GM21717 (cell line): ENCODE measurements at regions not wholly inside any gene's neighbourhood (a gene's known extent, or its start where the extent isn't known, plus 50 kb on each side); places are given as distances from the start of the nearest gene placed in this dataset.
"Not testable (repeated sequence)": the region's sequence is repeated elsewhere in the genome, so short reads cannot be mapped to it uniquely, and the experiment has no call there.

Experiments used
- ATAC-seq: cut with Tn5 transposase; IDR thresholded peaks from one replicate; pipeline ENCODE4 v1.9.1; 2021; ENCODE audit warnings: mild to moderate bottlenecking, moderate library complexity; ENCODE audit not compliant: unreplicated experiment

GRCh38 chr1:146729642-146730344 is 208.3 kb upstream of the NBPF12 start:
- not testable (repeated sequence) for ATAC-seq

- ATAC-seq, result not testable (repeated sequence)
Measured at GRCh38 chr1:146715054-146715453, 223.1 kb upstream of the NBPF12 start.

GRCh38 chr1:146710838-146711521 is 227.1 kb upstream of the NBPF12 start:
- ATAC-seq, result not testable (repeated sequence)

- ATAC-seq, result not testable (repeated sequence)
Measured at GRCh38 chr1:146709302-146709701, 228.8 kb upstream of the NBPF12 start.

GRCh38 chr1:146704162-146704724 is 233.9 kb upstream of the NBPF12 start:
- ATAC-seq, result not testable (repeated sequence)

DNA sequence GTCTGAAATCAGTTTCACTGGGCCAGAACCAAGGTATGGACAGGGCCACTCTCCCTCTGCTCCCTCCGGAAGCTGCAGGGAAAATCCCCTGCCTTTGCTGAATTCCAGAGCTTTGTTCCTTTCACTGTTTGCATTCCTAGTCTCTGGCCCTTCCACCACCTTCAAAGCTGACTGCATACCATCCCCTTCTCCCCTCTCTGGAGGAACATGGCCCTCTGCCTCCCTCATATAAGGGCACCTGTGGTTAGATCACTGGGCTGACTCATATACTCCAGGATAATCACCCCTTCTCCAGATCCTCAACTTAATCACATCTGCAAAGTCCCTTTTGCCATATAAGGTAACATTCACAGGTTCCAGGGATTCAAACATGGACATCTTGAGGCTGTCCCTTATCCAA is 236.8 kb upstream of the NBPF12 start:
- ATAC-seq, result not testable (repeated sequence)

- ATAC-seq, result not testable (repeated sequence)
Measured at GRCh38 chr1:146695388-146695787, 242.7 kb upstream of the NBPF12 start.

- not testable (repeated sequence) for ATAC-seq
Measured at GRCh38 chr1:146691798-146692197, 246.3 kb upstream of the NBPF12 start.

GRCh38 chr1:146688893-146689292 is 249.2 kb upstream of the NBPF12 start:
- ATAC-seq, result not testable (repeated sequence)

- not testable (repeated sequence) for ATAC-seq
Measured at GRCh38 chr1:146686777-146687366, 251.3 kb upstream of the NBPF12 start.

GRCh38 chr1:146683126-146683429 is 255.0 kb upstream of the NBPF12 start:
- ATAC-seq, result not testable (repeated sequence)

DNA sequence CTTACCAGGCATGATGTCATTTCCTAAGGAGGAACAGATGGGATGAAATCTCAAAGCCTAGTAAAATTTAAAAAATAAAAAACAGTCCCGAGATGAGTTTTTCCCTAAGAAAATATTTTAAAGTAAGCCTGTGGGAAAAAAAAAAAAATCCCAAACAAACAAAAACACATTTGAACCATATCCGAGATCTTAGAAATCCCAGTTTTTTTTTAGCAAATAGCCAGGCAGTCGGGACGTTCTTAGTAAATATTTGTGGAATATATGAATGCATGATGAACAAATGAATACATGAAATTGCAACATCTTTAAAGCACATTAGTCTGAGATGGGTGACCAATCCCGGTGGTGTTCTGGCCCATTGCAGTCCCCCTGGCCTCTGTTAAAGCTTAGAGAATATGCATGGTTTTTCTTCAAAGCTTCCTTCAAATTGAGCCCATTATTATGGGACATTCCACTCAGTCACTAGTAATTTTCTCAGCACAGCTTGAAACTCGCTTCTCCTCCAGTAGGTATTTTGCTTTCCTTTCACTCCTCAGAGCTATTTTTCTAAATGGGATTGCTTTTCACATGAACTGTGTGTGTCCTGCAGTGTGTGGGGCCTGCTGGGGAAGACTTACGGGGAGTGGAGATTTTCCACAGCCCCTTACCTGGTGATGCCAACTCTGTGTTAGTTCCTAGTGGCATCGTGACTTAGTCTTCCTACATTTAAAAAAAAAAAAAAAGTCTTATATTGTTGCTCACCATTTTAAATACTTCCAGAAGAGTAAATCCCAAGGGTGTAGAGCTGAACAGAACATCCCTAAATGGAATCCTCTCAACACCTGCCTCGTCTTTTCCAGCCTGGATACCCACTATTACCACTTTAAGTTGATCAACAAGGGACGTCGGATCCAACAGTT is 255.6 kb upstream of the NBPF12 start:
- not testable (repeated sequence) for ATAC-seq

DNA sequence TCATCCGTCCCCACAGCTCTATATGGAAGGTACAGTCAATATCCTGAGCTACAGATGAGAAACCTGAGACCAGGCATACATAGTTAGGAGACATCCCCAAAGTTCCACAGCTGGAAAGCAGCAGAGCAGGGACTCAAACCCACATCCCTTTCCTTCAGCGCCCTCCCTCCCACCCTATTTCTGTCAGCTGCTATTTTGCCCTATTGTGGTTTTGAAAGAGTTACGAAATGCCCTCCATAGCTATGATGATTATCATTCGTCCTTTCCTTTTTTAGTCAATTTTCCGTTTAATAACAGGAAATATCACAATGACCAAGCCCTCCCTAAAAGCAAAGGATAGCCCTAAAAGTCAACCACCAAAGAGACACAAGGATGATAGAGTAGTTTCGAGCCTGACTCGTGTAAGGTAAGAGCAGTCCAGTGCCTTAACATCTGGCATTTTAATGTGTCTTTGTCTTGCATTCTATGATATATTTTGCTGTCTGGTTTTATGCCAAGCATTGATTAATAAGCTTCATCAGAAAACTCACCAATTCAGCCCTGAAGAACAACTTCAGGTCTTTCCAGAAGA is 264.3 kb upstream of the NBPF12 start:
- ATAC-seq, result not testable (repeated sequence)

DNA sequence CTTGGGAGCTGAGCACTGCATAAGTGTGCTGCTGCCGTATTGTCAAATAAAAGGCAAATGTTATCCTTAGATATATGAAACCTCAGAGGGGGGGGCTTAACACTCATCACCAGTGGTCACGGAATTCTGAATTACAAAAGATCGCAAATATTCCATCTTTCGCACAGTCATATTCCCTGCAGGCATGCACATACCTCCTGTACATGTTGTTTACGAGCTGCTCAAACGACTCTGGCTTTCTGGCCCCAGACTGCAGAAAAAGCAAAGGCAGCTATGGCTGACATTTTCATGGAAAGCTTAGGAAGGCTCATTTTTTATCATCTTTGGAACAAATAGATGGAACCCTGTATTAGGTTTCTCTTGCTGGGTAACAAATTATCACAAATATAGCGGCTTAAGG is 265.5 kb upstream of the NBPF12 start:
- not testable (repeated sequence) for ATAC-seq

GRCh38 chr1:146671588-146671987 is 266.5 kb upstream of the NBPF12 start:
- not testable (repeated sequence) for ATAC-seq

GRCh38 chr1:146670832-146671566 is 267.1 kb upstream of the NBPF12 start:
- ATAC-seq, result not testable (repeated sequence)

DNA sequence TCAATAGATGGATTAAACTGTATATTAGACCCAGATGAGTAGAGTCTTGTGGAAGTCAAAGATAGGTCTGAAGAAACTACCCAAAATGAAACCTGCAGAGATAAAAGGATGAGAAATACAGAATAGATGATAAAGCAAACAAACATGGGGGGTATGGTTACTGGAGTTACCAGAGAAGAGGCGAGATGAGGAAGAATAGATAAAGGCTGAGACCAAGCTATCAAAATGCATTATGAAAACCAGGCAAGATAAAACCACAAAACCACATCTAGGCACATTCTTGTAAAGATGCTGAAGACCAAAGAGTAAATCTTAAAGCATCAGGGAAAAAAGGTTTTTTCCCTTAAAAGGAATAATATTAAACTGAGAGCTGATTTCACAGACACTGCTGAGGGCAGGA is 271.8 kb upstream of the NBPF12 start:
- ATAC-seq, result not testable (repeated sequence)

DNA sequence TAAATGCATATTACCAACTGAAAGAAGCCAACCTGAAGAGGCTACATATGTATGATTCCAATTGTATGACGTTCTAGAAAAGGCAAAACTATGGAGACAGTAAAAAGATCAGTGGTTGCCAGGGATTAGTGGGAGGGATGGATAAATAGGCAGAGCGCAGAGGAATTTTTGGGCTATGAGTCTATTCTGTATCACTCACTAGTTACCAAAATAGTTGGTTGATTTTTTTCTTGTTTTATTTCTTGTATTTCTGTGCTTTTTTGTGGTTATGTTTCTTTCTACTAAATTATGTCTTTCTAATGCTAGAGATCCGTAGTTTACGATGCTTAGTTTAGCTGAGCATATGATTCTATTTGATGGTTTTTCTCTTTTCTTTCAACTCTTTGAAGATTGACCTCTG is 277.9 kb upstream of the NBPF12 start:
- ATAC-seq, result not testable (repeated sequence)

- not testable (repeated sequence) for ATAC-seq
Measured at GRCh38 chr1:146656356-146657060, 281.6 kb upstream of the NBPF12 start.
